Activated CD8-positive, alpha-beta memory T cell treated with anti-CD3 and anti-CD28 coated beads, Interleukin-2, amount 50 U/mL, for 4 hours (primary cell): ENCODE measurements at regions not wholly inside any gene's neighbourhood (a gene's known extent, or its start where the extent isn't known, plus 50 kb on each side); places are given as distances from the start of the nearest gene placed in this dataset.

Source experiments
- DNase-seq: peaks from one replicate; pipeline ENCODE4 v3.0.0-alpha.2; 2020

DNA sequence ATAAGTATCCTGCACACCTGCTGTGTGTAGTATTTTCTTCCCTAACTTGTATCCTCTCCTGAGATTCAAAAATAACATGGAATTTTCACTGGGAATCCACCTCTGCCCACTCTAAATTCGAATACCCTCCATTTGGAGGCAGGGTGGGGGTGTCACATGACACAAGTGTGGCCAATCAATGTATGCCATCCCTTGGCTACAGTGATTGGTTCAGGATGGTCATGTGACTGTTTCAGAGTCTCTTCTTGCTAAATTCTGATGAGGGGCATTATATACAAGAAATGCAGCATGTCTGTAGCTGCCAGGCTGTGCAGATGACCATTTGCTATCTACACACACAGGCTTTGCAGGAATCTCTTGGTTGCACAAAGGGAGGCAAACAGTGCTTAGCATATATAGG lies 86.8 kb upstream of the TMEM132C start:
- no peak for DNase-seq

DNA sequence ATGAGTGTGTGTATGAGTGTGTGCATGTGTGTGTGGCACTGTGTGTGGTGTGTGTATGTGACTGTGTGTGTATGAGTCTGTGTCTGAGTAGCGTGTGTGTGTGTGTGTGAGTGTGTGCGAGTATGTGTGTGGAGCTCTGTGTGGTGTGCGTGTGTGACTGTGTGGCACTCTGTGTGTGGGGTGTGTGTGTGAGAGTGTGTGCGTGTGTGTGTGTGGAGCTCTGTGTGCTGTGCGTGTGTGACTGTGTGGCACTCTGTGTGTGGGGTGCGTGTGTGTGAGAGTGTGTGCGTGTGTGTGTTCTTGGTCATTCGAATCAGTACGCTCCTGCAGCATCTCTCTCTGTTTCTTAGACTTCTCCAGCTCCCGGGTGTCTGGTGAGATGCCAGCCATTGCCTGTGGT lies 76.9 kb upstream of the TMEM132C start:
- DNase-seq = no peak

DNA sequence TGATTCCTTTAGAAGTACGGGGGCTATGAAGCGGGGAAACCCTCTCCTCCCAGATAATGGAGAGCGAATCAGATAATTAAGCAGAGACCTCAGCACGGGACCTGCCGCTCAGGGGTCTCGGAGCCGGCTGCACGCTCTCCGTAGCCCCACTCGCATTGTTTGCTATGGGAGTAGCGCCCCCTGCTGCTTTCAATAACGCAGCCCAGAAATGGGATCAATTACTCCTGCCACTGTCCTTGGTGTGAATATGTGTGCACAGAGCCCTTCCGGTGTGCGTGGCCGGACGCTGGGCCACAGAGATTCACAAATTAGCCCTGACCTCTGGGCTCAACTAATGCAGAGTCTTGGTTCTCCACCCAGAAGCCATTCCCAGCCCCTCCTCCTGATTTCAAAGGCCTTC lies 76.4 kb upstream of the TMEM132C start:
- DNase-seq = no peak

DNA sequence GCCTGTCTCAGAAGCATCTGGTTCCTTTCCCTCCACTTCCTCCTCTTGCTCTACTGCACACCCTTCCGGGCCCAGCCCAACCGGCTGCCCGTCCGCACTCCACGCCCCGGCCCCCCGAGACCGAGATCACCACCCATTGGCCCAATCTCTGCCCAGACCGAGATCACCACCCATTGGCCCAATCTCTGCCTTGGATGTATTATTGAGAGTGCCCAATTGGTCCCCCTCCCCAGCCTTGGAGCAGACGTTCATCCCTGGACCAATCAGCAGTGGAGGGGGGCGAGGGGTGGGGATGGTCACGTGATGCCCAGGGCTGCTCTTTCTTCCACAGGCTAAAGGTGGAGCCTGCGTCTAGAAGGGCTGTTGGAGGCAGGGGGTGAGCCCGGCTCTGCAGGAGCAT lies 75.6 kb upstream of the TMEM132C start:
- no peak for DNase-seq

DNA sequence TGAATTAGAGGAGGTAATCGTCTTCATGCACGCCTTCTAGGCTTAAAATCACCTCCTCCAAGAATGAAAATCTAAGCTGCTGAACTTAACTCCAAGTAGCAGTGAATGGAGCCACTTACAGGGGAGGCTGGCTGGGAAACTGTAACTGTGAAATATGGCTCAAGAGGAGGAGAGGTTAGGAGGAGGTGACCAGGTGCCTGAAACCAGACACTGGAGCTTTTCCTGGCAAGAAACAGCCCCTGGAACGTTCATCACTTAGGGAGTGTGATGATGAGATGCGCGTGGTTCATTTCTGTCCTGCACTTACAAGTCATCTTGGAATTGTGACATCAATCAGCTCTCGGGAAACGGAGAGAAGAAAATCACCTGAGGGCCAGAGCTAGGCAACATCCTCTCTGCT lies 62.3 kb upstream of the TMEM132C start:
- no peak for DNase-seq

DNA sequence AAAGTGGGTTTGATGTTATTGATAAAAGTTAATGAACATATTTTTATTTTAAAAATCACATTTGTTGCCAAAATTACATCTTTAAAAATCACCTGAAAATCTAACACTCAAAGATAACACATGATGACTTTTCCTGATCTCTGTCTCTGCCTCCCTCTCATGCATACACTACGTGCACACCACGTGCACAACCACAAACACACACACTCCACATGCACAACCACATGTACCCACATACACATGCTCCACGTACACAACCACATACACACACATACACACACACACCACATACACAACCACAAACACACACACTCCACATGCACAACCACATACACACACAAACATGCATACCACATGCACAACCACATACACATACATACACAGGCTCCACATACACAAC lies 61.8 kb upstream of the TMEM132C start:
- no peak for DNase-seq

DNA sequence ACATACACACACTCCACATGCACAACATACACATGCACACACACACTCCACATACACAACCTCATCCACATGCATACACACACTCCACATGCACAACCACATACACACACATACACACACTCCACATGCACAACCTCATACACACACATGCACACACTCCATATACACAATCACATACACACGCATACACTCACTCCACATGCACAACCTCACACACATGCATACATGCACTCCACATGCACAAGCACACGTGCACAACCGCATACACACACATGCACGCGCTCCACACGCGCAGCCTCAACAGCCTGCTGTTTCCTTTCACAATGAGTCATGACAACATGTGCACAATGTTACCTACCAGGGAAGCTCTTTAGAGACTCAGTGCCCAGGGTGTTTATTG lies 61.2 kb upstream of the TMEM132C start:
- DNase-seq = no peak
